H9 (cell line): ENCODE measurements at regions not wholly inside any gene's neighbourhood (a gene's known extent, or its start where the extent isn't known, plus 50 kb on each side); places are given as distances from the start of the nearest gene placed in this dataset.

ENCODE experiments used
- DNase-seq: peaks from one replicate; pipeline ENCODE4 v3.0.0-alpha.2; 2017
- H2AFZ ChIP-seq: one replicate; pipeline ENCODE4 v1.6.1; 2013; ENCODE audit warnings: mild to moderate bottlenecking, low read length, control low read depth, moderate library complexity
- H2AK5ac ChIP-seq: 2 replicates; pipeline ENCODE4 v1.6.1; 2013; ENCODE audit warnings: low read length, control low read depth, mixed read lengths; ENCODE audit not compliant: insufficient read length
- H2BK120ac ChIP-seq: one replicate; pipeline ENCODE4 v1.6.1; 2013; ENCODE audit warnings: low read depth, mild to moderate bottlenecking, low read length, control low read depth, inconsistent platforms; ENCODE audit not compliant: poor library complexity, severe bottlenecking
- H2BK12ac ChIP-seq: 2 replicates; pipeline ENCODE4 v1.6.1; 2013; ENCODE audit warnings: low read length, control low read depth, mixed read lengths, low read depth; ENCODE audit not compliant: insufficient read length
- H2BK15ac ChIP-seq: 2 replicates; pipeline ENCODE4 v1.6.1; 2013; ENCODE audit warnings: low read depth, low read length, control low read depth
- H2BK20ac ChIP-seq: one replicate; pipeline ENCODE4 v1.6.1; 2013; ENCODE audit warnings: low read depth, mild to moderate bottlenecking, low read length, control low read depth, inconsistent platforms; ENCODE audit not compliant: poor library complexity, severe bottlenecking
- H2BK5ac ChIP-seq: 2 replicates; pipeline ENCODE4 v1.6.1; 2013; ENCODE audit warnings: low read length, control low read depth, mixed read lengths; ENCODE audit not compliant: insufficient read length
- H3K14ac ChIP-seq: 2 replicates; pipeline ENCODE4 v1.6.1; 2013; ENCODE audit warnings: low read length, control low read depth; ENCODE audit not compliant: insufficient read depth
- H3K18ac ChIP-seq: 2 replicates; pipeline ENCODE4 v1.6.1; 2013; ENCODE audit warnings: low read depth, mild to moderate bottlenecking, mixed read lengths, low read length, control low read depth; ENCODE audit not compliant: insufficient read length
- H3K23ac ChIP-seq: 2 replicates; pipeline ENCODE4 v1.6.1; 2013; ENCODE audit warnings: low read length, control low read depth, mixed read lengths, low read depth; ENCODE audit not compliant: insufficient read length
- H3K23me2 ChIP-seq: 2 replicates; pipeline ENCODE4 v1.6.1; 2013; ENCODE audit warnings: low read depth, mild to moderate bottlenecking, mixed read lengths, low read length, control low read depth; ENCODE audit not compliant: insufficient read length, poor library complexity, severe bottlenecking
- H3K27ac ChIP-seq: 2 replicates; pipeline ENCODE4 v1.5.1; 2013; ENCODE audit warnings: low read length, control low read depth, mixed read lengths, low read depth; ENCODE audit not compliant: insufficient read length
- H3K27me3 ChIP-seq: 2 replicates; pipeline ENCODE4 v1.6.1; 2013; ENCODE audit warnings: low read length, control low read depth, inconsistent platforms; ENCODE audit not compliant: insufficient read depth
- H3K4ac ChIP-seq: 2 replicates; pipeline ENCODE4 v1.6.1; 2013; ENCODE audit warnings: low read depth, mild to moderate bottlenecking, control low read depth, inconsistent platforms, low read length, moderate library complexity
- H3K4me1 ChIP-seq: 2 replicates; pipeline ENCODE4 v1.6.1; 2013; ENCODE audit warnings: low read length, control low read depth, inconsistent platforms; ENCODE audit not compliant: insufficient read depth
- H3K4me2 ChIP-seq: 2 replicates; pipeline ENCODE4 v1.6.1; 2013; ENCODE audit warnings: low read length, control low read depth, mixed read lengths; ENCODE audit not compliant: insufficient read length, insufficient read depth
- H3K56ac ChIP-seq: 2 replicates; pipeline ENCODE4 v1.6.1; 2013; ENCODE audit warnings: low read depth, mild to moderate bottlenecking, mixed read lengths, low read length, control low read depth; ENCODE audit not compliant: insufficient read length
- H3K79me1 ChIP-seq: 2 replicates; pipeline ENCODE4 v1.6.1; 2013; ENCODE audit warnings: low read depth, mild to moderate bottlenecking, moderate library complexity, low read length, control low read depth, inconsistent platforms; ENCODE audit not compliant: insufficient read depth, poor library complexity, severe bottlenecking
- H3K79me2 ChIP-seq: 2 replicates; pipeline ENCODE4 v1.6.1; 2013; ENCODE audit warnings: low read length, control low read depth, inconsistent platforms; ENCODE audit not compliant: insufficient read depth
- H3K9ac ChIP-seq: 2 replicates; pipeline ENCODE4 v1.6.1; 2013; ENCODE audit warnings: low read length, control low read depth, mixed read lengths; ENCODE audit not compliant: insufficient read length; ENCODE audit errors: extremely low read depth
- H3K9me3 ChIP-seq: one replicate; pipeline ENCODE4 v1.6.1; 2013; ENCODE audit warnings: low read depth, low read length, inconsistent platforms; ENCODE audit not compliant: control insufficient read depth
- H3T11ph ChIP-seq: one replicate; pipeline ENCODE4 v1.6.1; 2013; ENCODE audit warnings: mild to moderate bottlenecking, low read length, control low read depth, inconsistent platforms
- H4K20me1 ChIP-seq: one replicate; pipeline ENCODE4 v1.6.1; 2013; ENCODE audit not compliant: control insufficient read depth, insufficient read length, insufficient read depth
- H4K5ac ChIP-seq: 2 replicates; pipeline ENCODE4 v1.6.1; 2013; ENCODE audit warnings: low read depth, mild to moderate bottlenecking, mixed read lengths, low read length, control low read depth; ENCODE audit not compliant: insufficient read length
- H4K8ac ChIP-seq: replicated peaks from 2 replicates; pipeline ENCODE4 v1.6.1; 2013; ENCODE audit warnings: low read length, control low read depth, mixed read lengths, low read depth; ENCODE audit not compliant: insufficient read length
- H4K91ac ChIP-seq: 2 replicates; pipeline ENCODE4 v1.6.1; 2013; ENCODE audit warnings: low read depth, mild to moderate bottlenecking, moderate library complexity, mixed read lengths, low read length, control low read depth; ENCODE audit not compliant: insufficient read length
- H3K27ac Mint-ChIP-seq, 3 experiments: 2 replicates in 2 of 3; 3 replicates in 1 of 3; pipeline ENCODE4 v1.8.0; 2020 to 2021; ENCODE audit warnings: mixed read lengths in 3 of 3, mild to moderate bottlenecking in 1 of 3, moderate library complexity in 1 of 3
- H3K27me3 Mint-ChIP-seq: 2 replicates; pipeline ENCODE4 v1.8.0; 2021; ENCODE audit warnings: low read depth, mild to moderate bottlenecking, moderate library complexity, mixed read lengths
- H3K36me3 Mint-ChIP-seq, 3 experiments: 2 replicates in 2 of 3; 3 replicates in 1 of 3; pipeline ENCODE4 v1.8.0; 2020 to 2021; ENCODE audit warnings: low read depth in 3 of 3, mixed read lengths in 3 of 3; ENCODE audit not compliant: insufficient read depth in 1 of 3
- H3K4me1 Mint-ChIP-seq, 2 experiments: 2 replicates each; pipeline ENCODE4 v1.8.0; 2020; ENCODE audit warnings: mixed read lengths in 2 of 2
- H3K4me3 Mint-ChIP-seq, 2 experiments: 2 replicates in 1 of 2; 3 replicates in 1 of 2; pipeline ENCODE4 v1.8.0; 2020 to 2021; ENCODE audit warnings: mild to moderate bottlenecking in 2 of 2, mixed read lengths in 2 of 2, moderate library complexity in 1 of 2
- H3K9me3 Mint-ChIP-seq, 2 experiments: 2 replicates in 1 of 2; 3 replicates in 1 of 2; pipeline ENCODE4 v1.8.0; 2020; ENCODE audit warnings: mild to moderate bottlenecking in 2 of 2, mixed read lengths in 2 of 2, moderate library complexity in 1 of 2
- CTCF ChIP-seq: fragments of 200-600 bp; sonication (generic); conservative IDR thresholded peaks from 3 replicates; pipeline ENCODE4 v1.8.0; 2021; ENCODE audit warnings: antibody characterized with exemption, mild to moderate bottlenecking

GRCh38 chr7:115649429-115649828, 381.1 kb downstream of the TFEC start:
- no peak overlapping the region for H2BK15ac ChIP-seq
- peaks cover 0 to 3% (median 0%) of the 10 kb centered on the region in 3 experiments; a peak in 3 of 7 replicates for H3K36me3 Mint-ChIP-seq
- no peak overlapping the region for H3K27ac ChIP-seq
- H3K79me2 ChIP-seq = no peaks in the 10 kb centered on the region
- H3K27ac Mint-ChIP-seq = no peak overlapping the region
- DNase-seq = no peak
- no peak overlapping the region for H3K4me2 ChIP-seq
- H3K4ac ChIP-seq = no peak overlapping the region
- H4K91ac ChIP-seq = no peak overlapping the region
- no peaks in the 10 kb centered on the region for H4K20me1 ChIP-seq
- H3K79me1 ChIP-seq = no peaks in the 10 kb centered on the region
- no peak overlapping the region for H2BK120ac ChIP-seq
- no peak overlapping the region for H2AFZ ChIP-seq
- H3K56ac ChIP-seq = no peak overlapping the region
- no peak overlapping the region for H2BK20ac ChIP-seq
- no peak overlapping the region for H3K23ac ChIP-seq
- H3K18ac ChIP-seq = no peak overlapping the region
- no peak for TF ChIP-seq CTCF
- H3K4me1 ChIP-seq = no peaks in the 10 kb centered on the region
- no peak overlapping the region for H4K5ac ChIP-seq
- H2AK5ac ChIP-seq = no peak overlapping the region
- no peaks in the 10 kb centered on the region for H3K9me3 ChIP-seq
- peaks cover 5 to 8% of the 10 kb centered on the region in 2 experiments; a peak in 3 of 5 replicates for H3K9me3 Mint-ChIP-seq
- H3T11ph ChIP-seq = no peak overlapping the region
- no peak overlapping the region for H3K4me3 Mint-ChIP-seq
- H3K27me3 Mint-ChIP-seq = no peaks in the 10 kb centered on the region
- H2BK5ac ChIP-seq = no peak overlapping the region
- no peak overlapping the region for H3K14ac ChIP-seq
- no peaks in the 10 kb centered on the region for H3K4me1 Mint-ChIP-seq
- H3K27me3 ChIP-seq = no peaks in the 10 kb centered on the region
- H3K23me2 ChIP-seq = no peaks in the 10 kb centered on the region
- H2BK12ac ChIP-seq = no peak overlapping the region
- H3K9ac ChIP-seq = no peak overlapping the region
- no peak overlapping the region for H4K8ac ChIP-seq
